ENCODE measurements at regions not wholly inside any gene's neighbourhood (a gene's known extent, or its start where the extent isn't known, plus 50 kb on each side); places are given as distances from the start of the nearest gene placed in this dataset.

DNA sequence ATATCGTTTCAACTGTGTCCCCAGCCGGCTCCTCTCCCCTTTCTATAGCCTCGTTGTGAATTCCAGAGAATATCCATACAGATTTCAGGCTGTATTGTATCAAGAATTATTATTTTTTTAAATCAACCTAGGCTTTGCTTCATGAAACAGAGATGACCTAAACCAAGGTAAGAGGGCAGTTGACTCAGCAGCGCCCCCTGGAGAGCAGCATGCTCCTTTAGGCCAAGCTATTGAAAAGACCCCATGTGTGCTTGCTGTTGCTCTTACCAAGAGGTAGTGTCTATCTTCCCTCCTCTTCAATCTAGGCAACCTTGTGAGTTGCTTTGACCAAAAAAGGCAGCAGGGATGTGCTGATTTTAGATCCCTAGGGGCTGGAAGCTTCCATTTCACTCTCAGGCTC lies 426.7 kb upstream of the SMIM21 start:
- no peak overlapping the region for H3K9ac ChIP-seq
- Mint-ChIP-seq H3K27me3 (ENCODE audit: insufficient read depth, low read depth) (no peaks in the 10 kb centered on the region), H3K9me3 (no peaks in the 10 kb centered on the region), H3K4me1 (no peaks in the 10 kb centered on the region), H3K4me3 (no peak overlapping the region), H3K36me3 (no peaks in the 10 kb centered on the region), H3K27ac (no peak overlapping the region)
- peak; percentile 18 for DNase-seq (ENCODE audit: low spot score)
- no peaks in the 10 kb centered on the region for H4K20me1 ChIP-seq (ENCODE audit: low read depth)
- H3K4me2 ChIP-seq, result no peak overlapping the region
- H3K4me3 ChIP-seq, result no peak overlapping the region
- no peaks in the 10 kb centered on the region for H3K9me3 ChIP-seq (ENCODE audit: low read depth)
- no peak overlapping the region for H2AFZ ChIP-seq (replicated peaks)
- H3K36me3 ChIP-seq, result no peaks in the 10 kb centered on the region
- TF ChIP-seq EZH2 (IDR thresholded peaks at IDR 0.05) (no peak), CTCF (IDR thresholded peaks at IDR 0.05) (peak; percentile 59)
- H3K27ac ChIP-seq, result no peak overlapping the region
- no peaks in the 10 kb centered on the region for H3K4me1 ChIP-seq
- H3K79me2 ChIP-seq (ENCODE audit: low read depth), result no peaks in the 10 kb centered on the region
- no peaks in the 10 kb centered on the region for H3K27me3 ChIP-seq
- no peaks in the 10 kb centered on the region for H3F3A ChIP-seq (ENCODE audit: low read depth)

DNA sequence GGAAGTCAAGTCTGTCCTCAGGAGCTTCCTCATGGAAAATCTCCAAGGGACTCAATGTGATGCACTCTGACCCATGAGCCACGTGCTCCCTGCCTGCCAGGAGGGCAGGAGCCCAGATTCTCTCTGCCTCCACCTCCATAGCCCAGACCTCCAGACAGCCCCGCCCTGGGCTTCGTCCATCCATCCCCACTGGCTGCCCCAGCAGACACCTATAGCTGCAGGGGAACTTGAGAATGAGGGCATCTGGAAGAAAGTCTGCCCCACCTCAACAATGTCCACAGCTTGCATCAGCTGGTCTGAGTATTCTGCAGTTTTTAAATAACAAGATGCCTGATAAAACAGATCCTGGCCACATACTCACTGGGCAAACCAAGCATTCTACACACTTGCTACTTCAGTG lies 418.8 kb upstream of the SMIM21 start:
- no peaks in the 10 kb centered on the region for H3K27me3 Mint-ChIP-seq (ENCODE audit: insufficient read depth, low read depth)

DNA sequence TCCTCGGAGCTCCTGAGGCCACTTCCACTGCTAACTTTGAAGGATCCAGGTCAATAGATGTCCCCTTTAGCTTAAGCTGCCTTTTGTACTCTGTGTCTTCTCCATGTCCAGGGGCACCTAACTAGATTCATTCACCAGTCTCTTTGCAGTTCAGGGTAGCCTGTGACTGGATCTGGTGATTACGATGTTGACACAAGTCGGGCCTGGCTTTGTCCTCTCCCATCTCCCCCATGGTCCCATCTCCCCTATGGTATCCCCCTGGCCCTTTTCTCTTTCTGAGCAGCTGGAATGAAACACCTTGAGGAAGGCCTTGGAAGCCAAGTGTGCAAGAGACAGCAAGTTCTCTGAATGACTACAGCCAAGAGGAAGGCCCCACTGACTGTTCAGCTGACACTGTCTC lies 417.9 kb upstream of the SMIM21 start:
- DNase-seq (ENCODE audit: low spot score), result no peak
- H3K79me2 ChIP-seq (ENCODE audit: low read depth), result no peaks in the 10 kb centered on the region
- H3K4me3 ChIP-seq, result no peak overlapping the region
- H4K20me1 ChIP-seq (ENCODE audit: low read depth), result no peaks in the 10 kb centered on the region
- no peaks in the 10 kb centered on the region for H3K27me3 ChIP-seq
- no peak overlapping the region for H3K27ac ChIP-seq
- H3K9ac ChIP-seq, result no peak overlapping the region
- TF ChIP-seq CTCF (IDR thresholded peaks at IDR 0.05) (no peak), EZH2 (IDR thresholded peaks at IDR 0.05) (no peak), EZH2phosphoT487 (IDR thresholded peaks at IDR 0.05) (no peak)
- H3K9me3 ChIP-seq (ENCODE audit: low read depth), result no peaks in the 10 kb centered on the region
- H3K36me3 ChIP-seq, result no peaks in the 10 kb centered on the region
- no peak overlapping the region for H3K4me3 Mint-ChIP-seq
- no peaks in the 10 kb centered on the region for H3K4me1 Mint-ChIP-seq
- no peak overlapping the region for H3K4me2 ChIP-seq
- H2AFZ ChIP-seq (replicated peaks), result no peak overlapping the region
- H3K36me3 Mint-ChIP-seq, result no peaks in the 10 kb centered on the region
- no peaks in the 10 kb centered on the region for H3K4me1 ChIP-seq
- H3K27me3 Mint-ChIP-seq (ENCODE audit: insufficient read depth, low read depth), result no peaks in the 10 kb centered on the region
- no peaks in the 10 kb centered on the region for H3F3A ChIP-seq (ENCODE audit: low read depth)
- H3K27ac Mint-ChIP-seq, result no peak overlapping the region
- peaks cover 7% of the 10 kb centered on the region for H3K9me3 Mint-ChIP-seq

More for the DNA sequence above, 418.8 kb upstream of the SMIM21 start:
- Histone ChIP-seq H3K9me3 (ENCODE audit: low read depth) (no peaks in the 10 kb centered on the region), H3K9ac (no peak overlapping the region), H3K4me2 (no peak overlapping the region), H3K36me3 (no peaks in the 10 kb centered on the region), H3K79me2 (ENCODE audit: low read depth) (no peaks in the 10 kb centered on the region), H4K20me1 (ENCODE audit: low read depth) (no peaks in the 10 kb centered on the region), H3K4me1 (no peaks in the 10 kb centered on the region), H3K4me3 (no peak overlapping the region), H3K27me3 (no peaks in the 10 kb centered on the region), H3F3A (ENCODE audit: low read depth) (no peaks in the 10 kb centered on the region), H3K27ac (no peak overlapping the region), H2AFZ (replicated peaks) (no peak overlapping the region)
- H3K4me3 Mint-ChIP-seq, result no peak overlapping the region
- no peaks in the 10 kb centered on the region for H3K36me3 Mint-ChIP-seq
- no peaks in the 10 kb centered on the region for H3K4me1 Mint-ChIP-seq
- no peak overlapping the region for H3K27ac Mint-ChIP-seq
- TF ChIP-seq CTCF (IDR thresholded peaks at IDR 0.05) (no peak), EZH2phosphoT487 (IDR thresholded peaks at IDR 0.05) (no peak), EZH2 (IDR thresholded peaks at IDR 0.05) (no peak)
- peaks cover 7% of the 10 kb centered on the region for H3K9me3 Mint-ChIP-seq
- DNase-seq (ENCODE audit: low spot score), result no peak

GRCh38 chr18:75844146-75844545 lies 416.6 kb upstream of the SMIM21 start:
- no peaks in the 10 kb centered on the region for H3K4me1 ChIP-seq
- no peak overlapping the region for H3K27ac Mint-ChIP-seq
- no peaks in the 10 kb centered on the region for H3K9me3 ChIP-seq (ENCODE audit: low read depth)
- H3K4me3 ChIP-seq, result no peak overlapping the region
- no peak overlapping the region for H3K4me2 ChIP-seq
- H3K27me3 ChIP-seq, result no peaks in the 10 kb centered on the region
- DNase-seq (ENCODE audit: low spot score), result no peak
- H3K36me3 Mint-ChIP-seq, result no peaks in the 10 kb centered on the region
- no peak overlapping the region for H3K27ac ChIP-seq
- H3K27me3 Mint-ChIP-seq (ENCODE audit: insufficient read depth, low read depth), result no peaks in the 10 kb centered on the region
- H3K4me3 Mint-ChIP-seq, result no peak overlapping the region
- no peaks in the 10 kb centered on the region for H3F3A ChIP-seq (ENCODE audit: low read depth)
- H2AFZ ChIP-seq (replicated peaks), result no peak overlapping the region
- no peaks in the 10 kb centered on the region for H3K36me3 ChIP-seq
- no peak overlapping the region for H3K9ac ChIP-seq
- no peaks in the 10 kb centered on the region for H3K79me2 ChIP-seq (ENCODE audit: low read depth)
- no peaks in the 10 kb centered on the region for H4K20me1 ChIP-seq (ENCODE audit: low read depth)
- H3K9me3 Mint-ChIP-seq, result peaks cover 7% of the 10 kb centered on the region
- TF ChIP-seq CTCF (IDR thresholded peaks at IDR 0.05) (no peak), EZH2 (IDR thresholded peaks at IDR 0.05) (no peak), EZH2phosphoT487 (IDR thresholded peaks at IDR 0.05) (no peak)
- no peaks in the 10 kb centered on the region for H3K4me1 Mint-ChIP-seq
